GM19397 (cell line): ENCODE measurements at regions not wholly inside any gene's neighbourhood (a gene's known extent, or its start where the extent isn't known, plus 50 kb on each side); places are given as distances from the start of the nearest gene placed in this dataset.
"Not testable (repeated sequence)": the region's sequence is repeated elsewhere in the genome, so short reads cannot be mapped to it uniquely, and the experiment has no call there.

Experiments
- ATAC-seq: cut with Tn5 transposase; IDR thresholded peaks from one replicate; pipeline ENCODE4 v1.9.1; 2021; ENCODE audit warnings: mild to moderate bottlenecking, moderate library complexity; ENCODE audit not compliant: unreplicated experiment

DNA sequence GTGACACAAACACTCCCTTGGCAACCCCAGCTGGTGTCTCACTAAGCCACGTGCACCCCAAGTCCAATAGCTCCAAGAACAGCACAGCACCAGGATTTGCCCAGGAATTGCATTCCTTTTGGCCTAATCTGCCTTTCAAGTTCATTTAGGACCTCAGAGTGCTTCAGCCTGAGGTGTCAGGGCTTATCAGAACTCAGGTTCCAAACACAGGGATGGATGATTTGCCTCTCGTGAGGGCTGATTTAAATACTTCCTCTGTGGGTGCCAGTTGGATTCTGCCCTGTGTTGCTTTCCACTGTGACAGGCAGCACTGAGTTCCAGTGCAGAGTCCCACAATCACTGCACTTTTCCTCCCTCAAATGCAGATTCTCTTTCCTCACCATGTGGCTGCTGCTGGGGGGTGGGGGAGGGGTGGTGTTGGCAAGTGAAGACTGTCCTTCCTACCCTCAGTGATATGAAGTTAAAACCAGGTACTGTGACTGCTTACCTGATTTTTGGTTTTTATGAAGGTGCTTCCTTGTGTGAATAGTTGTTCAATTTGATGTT lies 204.3 kb upstream of the STAC start:
- no peak for ATAC-seq

DNA sequence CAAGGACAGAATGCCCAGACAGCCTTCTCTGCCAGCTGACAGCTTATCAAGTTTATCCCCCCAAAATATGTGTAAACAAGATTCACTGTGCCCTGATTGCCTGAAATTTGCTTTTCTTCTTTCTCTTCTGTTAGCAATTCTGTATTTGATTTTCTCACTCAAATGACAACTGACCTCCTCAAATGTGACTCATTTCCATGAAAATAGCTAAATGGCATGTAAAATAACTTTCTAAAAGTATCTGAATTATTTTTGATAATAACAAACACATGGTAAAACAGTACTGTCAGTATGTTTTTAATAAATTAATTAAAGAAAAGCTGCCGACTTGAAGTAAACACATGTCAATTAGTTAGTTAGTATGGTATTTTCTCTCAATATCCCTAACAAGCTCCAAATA lies 202.3 kb upstream of the STAC start:
- no peak for ATAC-seq

DNA sequence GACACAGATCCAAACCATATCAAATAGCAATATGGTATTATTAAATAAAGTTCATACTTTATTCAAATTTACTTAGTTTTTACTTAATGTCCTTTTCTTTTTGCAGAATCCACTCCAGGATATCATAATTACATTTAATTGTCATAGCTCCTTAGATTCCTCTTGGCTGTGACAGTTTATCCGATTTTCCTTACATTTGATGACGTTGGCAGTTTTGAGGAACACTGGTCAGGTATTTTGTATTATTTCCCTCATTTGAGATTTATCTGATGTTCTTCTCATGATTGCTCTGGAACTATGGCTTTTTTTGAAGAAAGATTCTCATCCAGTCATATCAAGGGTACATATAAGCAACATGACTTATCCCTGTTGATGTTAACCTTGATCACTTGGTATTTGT lies 198.3 kb upstream of the STAC start:
- ATAC-seq, result no peak

DNA sequence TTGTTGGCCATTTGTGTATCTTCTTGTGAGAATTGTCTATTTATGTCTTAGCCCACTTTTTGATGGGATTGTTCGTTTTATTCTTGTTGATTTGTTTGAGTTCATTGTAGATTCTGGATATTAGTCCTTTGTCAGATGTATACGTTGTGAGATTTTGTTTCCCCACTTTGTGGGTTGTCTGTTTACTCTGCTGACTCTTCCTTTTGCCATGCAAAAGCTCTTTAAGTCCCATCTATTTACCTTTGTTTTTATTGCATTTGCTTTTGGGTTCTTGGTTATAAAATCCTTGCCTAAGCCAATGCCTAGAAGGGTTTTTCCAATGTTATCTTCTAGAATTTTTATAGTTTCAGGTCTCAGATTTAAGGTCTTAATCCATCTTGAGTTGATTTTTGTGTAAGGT lies 193.1 kb upstream of the STAC start:
- not testable (repeated sequence) for ATAC-seq

DNA sequence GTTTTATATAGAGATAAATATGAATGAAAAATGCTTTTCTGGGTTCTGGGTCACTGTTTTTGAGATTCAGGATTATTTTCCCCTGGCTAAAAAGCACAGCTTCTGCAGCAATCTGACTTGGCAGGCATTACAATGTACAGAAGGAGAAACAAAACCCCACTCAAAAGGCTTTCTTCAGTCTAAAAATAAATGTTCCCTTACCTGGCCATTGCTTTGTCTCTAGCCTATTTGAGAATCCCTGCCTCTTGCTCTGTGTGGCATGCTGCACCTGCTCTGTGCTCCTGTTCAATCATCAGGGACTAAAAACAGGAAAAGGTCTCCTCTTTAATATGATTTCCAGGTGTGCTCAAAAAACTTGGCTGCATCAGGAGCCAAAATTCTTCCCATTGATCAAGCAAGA lies 187.4 kb upstream of the STAC start:
- ATAC-seq, result no peak

DNA sequence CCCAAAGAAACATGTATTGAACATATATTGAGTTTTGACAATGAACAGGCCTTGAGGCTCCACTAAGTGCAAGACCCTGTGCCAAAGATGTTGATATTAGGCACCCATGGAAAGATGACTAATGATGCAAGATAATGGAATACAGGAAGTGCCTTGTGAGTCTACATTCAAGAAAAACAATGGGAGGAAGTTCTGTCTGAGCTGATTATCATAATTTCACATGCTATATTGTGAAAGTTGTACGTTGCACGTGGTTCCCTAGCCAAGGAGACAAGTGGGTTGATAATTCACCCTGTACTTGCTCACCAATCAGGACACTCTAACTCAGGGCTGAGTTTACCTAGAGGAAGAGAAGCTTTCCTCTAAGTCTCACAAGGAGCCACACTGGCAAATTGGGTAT lies 186.9 kb upstream of the STAC start:
- ATAC-seq, result no peak

DNA sequence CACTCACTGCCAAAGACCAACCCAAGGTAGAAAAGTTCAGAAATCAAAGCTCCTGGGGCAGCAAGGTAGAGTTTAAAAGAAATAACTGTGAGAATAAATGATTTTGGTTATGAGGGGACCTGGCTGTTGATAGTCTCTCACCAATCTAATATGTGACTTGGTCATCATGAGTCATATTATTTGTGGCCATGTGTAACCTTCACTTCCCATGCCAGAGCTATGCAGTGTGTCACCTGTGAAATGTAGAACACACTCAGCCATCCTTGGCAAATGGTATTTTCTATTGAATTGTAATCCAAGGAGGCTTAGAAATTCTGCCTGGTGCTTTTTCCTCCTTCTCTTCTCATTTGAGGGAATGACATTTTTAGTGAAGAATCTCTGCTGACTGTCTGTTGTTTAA lies 184.2 kb upstream of the STAC start:
- no peak for ATAC-seq

DNA sequence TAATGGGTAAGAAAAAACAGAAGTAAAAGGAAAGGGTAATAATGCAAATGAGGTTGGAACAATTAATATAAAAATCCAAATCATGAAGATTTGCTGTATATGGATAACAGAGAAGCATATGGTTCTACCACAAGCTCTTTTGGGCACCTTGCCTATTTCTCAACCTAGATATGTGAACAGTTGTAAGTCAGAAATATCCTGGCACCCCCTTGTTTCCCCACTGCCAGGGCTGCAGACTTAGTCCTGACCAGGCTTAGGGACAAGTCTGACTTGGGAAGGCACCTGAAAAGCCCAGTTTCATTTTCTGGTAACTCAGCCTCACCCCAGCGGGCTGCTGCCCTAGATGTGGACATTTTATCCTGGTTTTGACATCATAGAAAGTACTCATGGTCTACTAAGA lies 183.2 kb upstream of the STAC start:
- ATAC-seq, result no peak

DNA sequence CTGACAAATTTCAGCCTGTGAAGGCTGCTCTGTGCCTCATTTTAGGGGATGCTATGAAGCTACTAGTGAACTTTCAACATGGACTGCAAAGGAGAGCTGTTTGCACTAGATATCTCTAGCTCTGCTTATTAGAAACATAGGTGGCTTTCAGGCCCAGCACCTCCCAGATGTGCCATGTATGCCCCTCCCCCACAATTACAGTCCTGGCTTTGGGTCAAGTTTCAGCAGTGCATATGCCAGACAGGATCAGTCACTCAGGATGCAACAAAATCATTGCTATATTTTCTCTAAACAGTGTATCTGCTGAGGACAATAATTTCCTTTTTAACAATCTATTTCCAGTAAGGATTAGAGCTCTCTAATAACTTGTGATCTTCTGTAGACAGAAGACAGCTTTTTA lies 178.8 kb upstream of the STAC start:
- ATAC-seq, result no peak

DNA sequence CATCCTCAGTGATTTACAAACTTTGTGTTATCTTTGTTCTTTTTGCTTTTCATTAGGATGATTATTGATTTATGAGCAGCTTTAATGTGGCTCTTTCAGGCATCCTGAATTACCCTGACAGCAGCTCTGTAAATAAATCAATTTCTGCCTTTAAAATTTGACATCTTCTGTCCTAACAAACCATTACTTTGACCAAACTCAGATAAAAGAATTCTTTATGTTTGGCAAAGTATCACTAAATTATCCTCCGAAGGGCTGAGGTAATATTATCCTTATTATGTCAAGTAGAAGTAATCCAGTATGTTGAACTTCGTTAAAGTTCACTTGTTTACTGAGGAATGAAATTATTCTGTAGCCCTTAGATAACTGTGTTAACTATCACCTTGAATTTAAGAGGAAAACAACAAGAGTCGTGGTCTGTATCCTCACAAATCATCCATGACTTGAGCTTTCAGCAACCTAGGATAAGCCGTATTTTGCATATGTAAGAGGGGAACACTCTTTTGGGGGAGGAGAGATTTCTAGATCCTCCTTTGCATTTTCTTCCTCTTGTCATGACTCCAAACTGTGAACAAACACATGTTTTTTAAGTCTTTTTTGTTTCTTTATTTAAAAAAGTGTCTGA lies 173.2 kb upstream of the STAC start:
- ATAC-seq, result no peak

DNA sequence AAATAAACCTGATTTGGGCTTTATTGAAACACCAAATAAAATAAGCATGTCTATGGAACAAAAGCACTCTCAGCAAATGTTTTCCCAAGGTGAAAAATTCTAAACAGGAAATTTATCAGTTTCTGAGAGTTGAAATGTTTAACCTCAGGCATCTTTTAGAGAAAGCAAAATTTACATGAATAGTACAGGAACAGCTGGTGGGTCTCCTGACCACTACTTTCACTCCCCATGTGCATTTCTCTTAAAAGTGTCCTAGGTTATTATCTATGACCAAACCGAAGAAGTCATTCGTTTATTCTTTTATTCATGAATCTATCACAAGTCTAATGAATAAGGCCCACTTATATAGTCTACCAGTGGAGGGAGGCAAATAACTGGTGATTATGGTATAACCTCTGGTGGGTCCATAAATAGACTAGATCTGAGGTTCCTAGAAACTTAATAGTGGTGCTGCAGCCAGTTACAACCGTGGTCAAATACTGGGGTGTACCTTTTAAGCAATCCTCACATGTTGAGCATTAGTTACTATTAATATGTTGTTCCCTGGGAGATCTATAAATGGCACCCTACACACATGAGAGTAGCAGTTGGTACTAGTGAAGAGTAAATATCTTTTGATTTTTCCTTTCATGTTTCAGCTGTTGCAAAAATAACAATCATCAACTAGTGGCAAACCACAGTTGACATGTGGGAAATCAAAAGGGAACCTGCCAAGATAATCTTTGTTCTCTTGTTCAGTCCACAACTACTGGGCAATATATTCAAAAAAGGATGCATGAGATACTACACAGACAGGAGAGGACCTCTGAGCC lies 169.3 kb upstream of the STAC start:
- ATAC-seq, result peak; percentile 45

DNA sequence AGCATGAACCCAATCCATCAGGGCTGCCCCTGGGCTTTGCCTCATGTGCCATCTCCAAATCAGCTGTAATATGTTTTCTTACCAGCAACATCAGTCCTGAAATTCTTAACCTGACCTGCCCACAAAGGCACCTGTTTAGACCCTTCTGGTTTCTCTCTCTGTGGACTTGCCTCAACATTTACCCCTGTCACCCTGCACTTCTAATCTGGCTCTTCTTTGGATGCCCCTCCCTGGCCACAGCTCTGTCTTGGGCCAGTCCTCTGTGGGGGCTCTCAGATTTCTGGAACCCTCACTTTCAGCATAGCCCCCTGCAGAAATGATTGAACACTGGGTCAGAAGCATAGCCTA lies 168.7 kb upstream of the STAC start:
- ATAC-seq, result peak; percentile 58

DNA sequence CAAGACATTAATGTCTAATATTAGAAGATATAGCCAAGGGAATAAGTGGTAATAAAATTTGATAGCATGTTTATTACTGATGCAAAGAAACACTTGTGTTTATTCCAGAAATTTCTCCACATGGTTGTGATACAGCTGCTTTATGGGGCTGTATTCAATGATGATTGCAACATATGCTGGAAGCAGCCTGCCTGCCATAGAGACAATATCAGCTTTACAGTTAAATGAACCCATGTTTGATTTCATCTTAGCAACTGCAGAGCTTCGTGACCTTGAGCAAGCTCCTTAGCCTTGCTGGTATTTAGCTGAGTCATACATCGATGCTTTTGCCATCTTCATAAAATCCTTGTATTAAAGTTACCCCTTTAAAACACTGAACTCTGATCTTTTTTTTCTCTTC lies 168.1 kb upstream of the STAC start:
- no peak for ATAC-seq

DNA sequence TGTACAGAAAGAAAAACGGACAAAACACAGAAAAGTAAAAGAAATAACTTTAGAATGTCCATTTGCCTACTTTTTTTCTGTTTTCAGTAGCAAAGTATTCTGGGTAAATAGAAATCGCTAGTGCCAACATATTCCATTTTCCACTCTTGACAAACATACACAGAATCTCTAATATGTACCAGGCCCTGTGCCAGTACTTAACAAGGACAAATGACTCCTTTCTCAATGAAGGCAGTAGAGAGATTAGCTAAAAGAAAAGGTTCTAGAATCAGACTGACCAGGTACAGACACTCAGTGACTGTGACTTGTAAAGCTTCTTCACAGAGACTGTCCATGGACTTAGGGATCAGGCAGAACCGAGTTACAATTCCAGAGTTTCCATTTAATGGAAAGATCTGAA lies 165.8 kb upstream of the STAC start:
- ATAC-seq, result no peak

DNA sequence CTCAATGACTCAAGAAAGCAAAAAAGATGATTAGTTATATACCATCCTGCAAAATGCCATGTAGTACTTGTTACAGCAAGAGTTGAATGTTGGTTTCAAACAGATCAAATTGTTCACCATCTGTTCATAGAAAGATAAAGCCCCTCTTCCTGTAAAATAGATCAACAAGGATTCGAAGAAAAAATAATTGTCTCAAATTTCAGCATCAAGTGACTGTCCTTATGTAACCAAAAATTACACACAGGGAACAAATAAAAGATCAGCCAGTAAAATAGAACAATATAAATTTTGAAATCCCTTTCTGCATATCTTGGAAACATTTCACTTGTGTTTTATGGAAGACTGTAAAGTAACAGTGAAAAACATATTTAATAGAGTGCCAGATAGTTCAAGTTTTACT lies 165.1 kb upstream of the STAC start:
- no peak for ATAC-seq

DNA sequence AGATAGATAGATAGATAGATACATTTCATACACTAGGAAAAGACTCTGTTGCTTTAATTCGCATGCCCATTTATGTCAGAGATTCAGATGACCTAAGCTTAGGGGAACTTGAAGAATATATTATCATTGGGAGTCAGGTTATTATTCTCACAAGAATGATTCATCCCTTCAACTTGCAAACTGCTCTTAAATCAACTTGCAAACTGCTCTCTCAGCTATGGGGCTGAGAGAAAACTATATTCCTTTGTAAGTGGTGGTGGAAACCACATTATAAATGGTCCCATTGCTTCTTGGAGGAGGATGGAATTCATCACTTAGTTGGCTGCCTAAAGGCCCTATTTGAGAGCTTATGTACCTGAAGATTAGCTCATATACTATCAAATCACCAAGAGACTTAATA lies 160.9 kb upstream of the STAC start:
- no peak for ATAC-seq

DNA sequence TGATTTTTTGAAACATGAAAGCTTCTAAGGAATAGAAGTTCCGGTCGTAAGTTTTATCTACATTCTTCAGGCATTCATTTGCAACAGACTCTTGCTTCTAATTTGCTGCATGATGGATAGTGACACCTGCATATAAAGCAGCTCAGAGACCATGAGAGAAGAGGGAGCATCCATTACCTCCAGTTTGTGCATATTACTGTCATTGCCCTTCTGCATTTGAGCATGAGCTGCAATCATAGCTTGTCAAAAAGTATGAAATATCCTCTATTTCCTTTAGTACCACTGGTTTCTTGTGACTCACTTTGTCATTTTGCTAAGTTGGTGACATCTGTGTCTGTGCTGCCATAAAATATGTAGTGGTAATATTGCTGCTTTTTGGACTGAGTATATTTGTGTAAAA lies 160.1 kb upstream of the STAC start:
- no peak for ATAC-seq

DNA sequence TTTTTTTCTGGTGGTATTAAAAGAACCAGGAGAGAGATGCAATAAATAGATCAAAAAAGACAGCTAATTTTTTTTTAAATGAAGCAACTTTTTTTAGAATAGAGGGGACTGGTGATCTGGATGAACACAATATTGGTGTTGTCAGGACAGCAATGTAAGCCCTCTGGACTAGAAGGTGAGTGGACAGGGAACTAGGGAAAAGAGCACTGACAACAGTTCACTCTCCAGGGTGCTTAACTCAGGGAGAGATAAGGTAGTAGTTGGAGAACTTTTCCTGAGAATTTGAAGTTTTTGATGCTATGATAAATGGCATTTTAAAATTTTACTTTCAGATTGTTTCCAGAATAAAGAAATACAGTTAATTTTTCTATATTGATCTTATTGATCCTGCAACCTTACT lies 158.3 kb upstream of the STAC start:
- no peak for ATAC-seq

DNA sequence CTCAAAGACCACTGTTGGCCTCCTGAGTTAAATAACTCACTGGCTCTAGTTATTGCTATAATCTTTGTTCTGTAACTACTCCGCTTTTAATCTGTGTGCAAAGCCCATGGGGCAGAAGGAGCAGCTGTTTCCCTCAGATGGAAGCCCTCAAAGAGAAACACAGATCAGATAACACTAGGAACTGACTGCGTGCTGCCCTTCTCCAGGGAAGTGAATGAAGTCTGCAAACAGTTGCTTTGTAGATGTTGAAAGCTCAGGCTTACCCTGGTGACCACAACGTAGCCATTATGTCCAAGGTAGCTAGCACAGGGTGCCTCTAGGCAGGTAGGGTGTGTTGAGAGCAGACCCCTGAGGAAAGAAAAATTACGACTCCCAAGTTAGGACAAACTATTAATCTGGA lies 152.3 kb upstream of the STAC start:
- no peak for ATAC-seq

DNA sequence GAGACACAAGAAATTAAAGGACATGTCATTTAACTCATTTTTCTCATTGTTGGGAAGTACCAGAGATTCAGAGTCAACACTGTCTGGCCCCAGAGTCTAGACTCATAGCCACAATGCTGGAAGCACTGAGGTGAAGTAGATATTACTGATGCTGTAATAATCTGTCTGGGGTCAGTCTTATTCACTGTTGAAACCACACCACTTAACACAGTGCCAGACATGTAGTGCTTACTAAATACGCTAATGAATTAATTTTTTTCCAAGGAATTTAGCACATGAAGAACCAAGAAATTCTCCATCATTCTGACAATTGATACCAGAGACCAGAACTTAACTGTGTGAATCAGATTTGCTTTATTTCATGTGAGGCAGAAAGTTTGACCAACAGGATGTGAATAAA lies 150.8 kb upstream of the STAC start:
- ATAC-seq, result no peak

DNA sequence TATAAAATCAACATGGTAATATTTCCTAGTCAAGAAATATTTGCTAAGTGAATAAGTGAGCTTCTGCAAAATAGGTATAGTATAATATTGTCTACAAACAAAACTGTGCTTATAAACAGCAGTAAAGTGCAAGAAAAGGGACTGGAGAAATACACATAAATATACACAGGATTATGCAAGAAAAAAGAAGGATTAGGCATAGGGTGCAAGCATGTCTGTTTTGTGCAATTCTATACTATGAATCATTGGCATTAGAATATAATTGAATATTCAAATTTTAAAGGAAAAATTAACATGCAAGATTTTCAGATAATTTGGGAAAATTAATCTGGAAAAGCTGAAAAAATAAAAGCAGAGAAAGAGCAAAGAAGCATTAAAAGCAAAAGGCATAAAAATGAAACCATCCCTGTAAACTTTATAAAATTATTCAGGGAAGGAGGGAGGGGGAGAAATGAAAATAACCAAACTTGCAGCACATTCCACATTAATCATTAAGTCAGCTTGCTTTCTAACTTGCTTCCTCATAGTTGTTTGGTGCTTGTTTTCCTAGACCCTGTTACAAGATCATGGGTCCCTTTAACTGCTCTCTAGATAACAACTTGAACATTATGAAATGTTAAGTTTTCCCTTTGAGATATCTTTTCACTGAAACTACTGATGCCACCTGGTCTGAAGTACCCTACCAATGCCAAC lies 147.4 kb upstream of the STAC start:
- no peak for ATAC-seq

DNA sequence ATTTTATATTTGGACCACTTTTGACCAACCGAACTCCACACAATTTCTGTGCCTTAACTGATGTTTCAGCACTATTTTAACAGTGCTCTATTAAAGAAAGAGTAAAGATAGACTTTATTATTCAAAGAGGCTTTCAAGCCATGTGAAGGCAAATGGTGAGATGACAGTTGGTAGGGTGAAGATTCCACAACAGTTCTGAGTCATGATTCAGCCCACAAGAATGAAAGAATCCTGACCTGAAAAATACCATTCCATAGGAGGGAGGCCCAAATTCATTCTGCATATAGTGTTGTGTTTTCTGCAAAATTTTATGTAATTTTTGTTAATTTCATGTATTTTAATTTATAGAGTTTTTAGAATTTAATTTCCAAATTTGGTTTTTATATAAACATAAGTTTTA lies 135.6 kb upstream of the STAC start:
- no peak for ATAC-seq
